GM10266 (cell line): ENCODE measurements at regions not wholly inside any gene's neighbourhood (a gene's known extent, or its start where the extent isn't known, plus 50 kb on each side); places are given as distances from the start of the nearest gene placed in this dataset.

Experiments
- DNase-seq: peaks from one replicate; pipeline ENCODE4 v3.0.0; 2012; ENCODE audit errors: extremely low spot score
- TF ChIP-seq, protein P1 (sequence below): IDR thresholded peaks from 2 replicates; pipeline ENCODE4 v1.5.1; 2012; ENCODE audit warnings: mild to moderate bottlenecking, low read depth; ENCODE audit not compliant: control insufficient read depth, insufficient read depth; ENCODE audit errors: missing control alignments

- TF ChIP-seq, protein P1, sequence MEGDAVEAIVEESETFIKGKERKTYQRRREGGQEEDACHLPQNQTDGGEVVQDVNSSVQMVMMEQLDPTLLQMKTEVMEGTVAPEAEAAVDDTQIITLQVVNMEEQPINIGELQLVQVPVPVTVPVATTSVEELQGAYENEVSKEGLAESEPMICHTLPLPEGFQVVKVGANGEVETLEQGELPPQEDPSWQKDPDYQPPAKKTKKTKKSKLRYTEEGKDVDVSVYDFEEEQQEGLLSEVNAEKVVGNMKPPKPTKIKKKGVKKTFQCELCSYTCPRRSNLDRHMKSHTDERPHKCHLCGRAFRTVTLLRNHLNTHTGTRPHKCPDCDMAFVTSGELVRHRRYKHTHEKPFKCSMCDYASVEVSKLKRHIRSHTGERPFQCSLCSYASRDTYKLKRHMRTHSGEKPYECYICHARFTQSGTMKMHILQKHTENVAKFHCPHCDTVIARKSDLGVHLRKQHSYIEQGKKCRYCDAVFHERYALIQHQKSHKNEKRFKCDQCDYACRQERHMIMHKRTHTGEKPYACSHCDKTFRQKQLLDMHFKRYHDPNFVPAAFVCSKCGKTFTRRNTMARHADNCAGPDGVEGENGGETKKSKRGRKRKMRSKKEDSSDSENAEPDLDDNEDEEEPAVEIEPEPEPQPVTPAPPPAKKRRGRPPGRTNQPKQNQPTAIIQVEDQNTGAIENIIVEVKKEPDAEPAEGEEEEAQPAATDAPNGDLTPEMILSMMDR = no peak
- no peak for DNase-seq
Measured at GRCh38 chr13:48904668-48905290, 70.9 kb upstream of the FNDC3A start.

GRCh38 chr13:48906200-48906599 lies 69.5 kb upstream of the FNDC3A start:
- TF ChIP-seq, protein P1 = no peak
- no peak for DNase-seq

GRCh38 chr13:48908381-48909055 lies 67.2 kb upstream of the FNDC3A start:
- TF ChIP-seq, protein P1 = no peak
- DNase-seq = no peak

- TF ChIP-seq, protein P1 = no peak
- no peak for DNase-seq
Measured at GRCh38 chr13:48909056-48909389, 66.7 kb upstream of the FNDC3A start.

DNA sequence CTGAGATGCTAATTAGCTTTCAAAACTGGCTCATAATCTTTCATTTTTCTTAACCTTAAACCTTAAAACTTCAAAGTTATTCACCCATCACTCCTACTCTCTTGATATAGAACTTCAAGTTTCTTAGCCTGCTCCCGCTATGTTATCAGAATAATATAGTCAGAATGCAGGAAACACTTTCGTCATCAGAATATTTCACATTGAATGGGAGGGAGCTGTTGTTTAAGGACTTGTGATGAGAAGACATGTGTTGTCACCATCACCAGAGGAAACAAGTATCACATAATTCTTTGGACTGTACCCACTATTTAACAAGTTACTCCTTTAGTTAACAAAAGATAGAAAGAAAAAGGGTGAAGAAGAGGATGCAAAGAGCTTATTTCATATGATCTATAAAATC lies 65.0 kb upstream of the FNDC3A start:
- TF ChIP-seq, protein P1 = no peak
- no peak for DNase-seq

DNA sequence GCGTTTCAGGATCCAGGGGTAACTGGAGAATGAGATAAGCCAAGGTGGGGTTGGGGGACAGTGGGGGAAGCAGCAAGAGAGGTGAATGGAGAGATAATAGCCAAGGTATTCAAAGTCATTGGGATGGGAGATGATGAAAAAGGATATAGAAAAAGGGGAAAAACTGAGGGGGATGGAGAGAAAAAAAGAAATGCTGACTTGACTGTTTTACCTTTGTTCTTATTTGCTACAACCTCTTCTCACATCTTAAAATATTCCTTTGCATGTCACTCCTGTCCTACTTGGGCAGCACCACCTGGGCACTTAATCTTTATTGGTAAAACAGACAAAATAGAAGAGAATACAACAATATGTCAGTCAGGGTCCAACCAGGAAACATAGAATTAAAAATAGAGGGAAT lies 56.0 kb upstream of the FNDC3A start:
- DNase-seq = no peak
- TF ChIP-seq, protein P1 = no peak

DNA sequence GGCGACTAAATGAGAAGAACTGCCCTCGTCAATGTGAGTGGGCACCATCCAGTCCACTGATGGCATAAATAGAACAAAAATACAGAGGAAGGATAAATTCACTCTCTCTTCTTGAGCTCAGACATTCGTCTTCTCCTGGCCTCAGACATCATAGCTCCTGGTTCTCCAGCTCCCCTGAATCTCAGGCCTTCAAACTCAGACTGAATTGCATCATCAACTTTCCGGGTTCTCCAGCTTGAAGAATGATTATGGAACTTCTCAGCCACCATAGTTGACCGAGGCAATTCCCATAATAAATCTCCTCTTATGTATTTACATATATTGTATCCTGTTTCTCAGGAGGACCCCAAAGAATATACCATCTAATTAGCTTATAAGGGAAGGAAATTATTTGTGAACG lies 55.0 kb upstream of the FNDC3A start:
- TF ChIP-seq, protein P1 = no peak
- no peak for DNase-seq
